ENCODE measurements at regions not wholly inside any gene's neighbourhood (a gene's known extent, or its start where the extent isn't known, plus 50 kb on each side); places are given as distances from the start of the nearest gene placed in this dataset.

GRCh38 chr16:64211331-64211730, 910.5 kb downstream of the CDH11 start:
- DNase-seq = no peak

- DNase-seq = no peak
These were observed 915.0 kb downstream of the CDH11 start for GRCh38 chr16:64206862-64207261.

- DNase-seq = no peak
These were observed 918.7 kb downstream of the CDH11 start for GRCh38 chr16:64203126-64203525.

GRCh38 chr16:64202571-64202970, 919.3 kb downstream of the CDH11 start:
- DNase-seq = no peak

GRCh38 chr16:64196444-64196843, 925.4 kb downstream of the CDH11 start:
- no peak for DNase-seq

- DNase-seq = no peak
These were observed 935.9 kb downstream of the CDH11 start for GRCh38 chr16:64185954-64186353.

- no peak for DNase-seq
These were observed 937.7 kb downstream of the CDH11 start for GRCh38 chr16:64184156-64184555.

GRCh38 chr16:64182985-64183384, 938.9 kb downstream of the CDH11 start:
- DNase-seq = no peak

GRCh38 chr16:64181271-64181925, 940.5 kb downstream of the CDH11 start:
- no peak for DNase-seq

- DNase-seq = no peak
These were observed 941.5 kb downstream of the CDH11 start for GRCh38 chr16:64180136-64180900.

- DNase-seq = no peak
These were observed 947.5 kb downstream of the CDH11 start for GRCh38 chr16:64174327-64174726.

- no peak for DNase-seq
These were observed 949.2 kb downstream of the CDH11 start for GRCh38 chr16:64172652-64173051.

GRCh38 chr16:64172226-64172625, 949.6 kb downstream of the CDH11 start:
- no peak for DNase-seq

GRCh38 chr16:64171632-64172031, 950.2 kb downstream of the CDH11 start:
- no peak for DNase-seq

- no peak for DNase-seq
These were observed 953.5 kb downstream of the CDH11 start for GRCh38 chr16:64168371-64168770.

GRCh38 chr16:64167936-64168335, 953.9 kb downstream of the CDH11 start:
- DNase-seq = no peak

GRCh38 chr16:64165368-64165767, 956.5 kb downstream of the CDH11 start:
- no peak for DNase-seq

GRCh38 chr16:64162613-64163375, 959.1 kb downstream of the CDH11 start:
- DNase-seq = no peak

GRCh38 chr16:64159976-64160375, 961.9 kb downstream of the CDH11 start:
- DNase-seq = no peak

- DNase-seq = no peak
These were observed 962.8 kb downstream of the CDH11 start for GRCh38 chr16:64158941-64159588.

GRCh38 chr16:64153718-64154117, 968.1 kb downstream of the CDH11 start:
- DNase-seq = no peak

- peak; percentile 63 for DNase-seq
These were observed 969.7 kb downstream of the CDH11 start for GRCh38 chr16:64151990-64152767.

GRCh38 chr16:64150193-64150592, 971.7 kb downstream of the CDH11 start:
- no peak for DNase-seq
